Neuronal stem cell (in vitro differentiated cells): ENCODE measurements at regions not wholly inside any gene's neighbourhood (a gene's known extent, or its start where the extent isn't known, plus 50 kb on each side); places are given as distances from the start of the nearest gene placed in this dataset.

Experiments used
- DNase-seq: peaks from one replicate; pipeline ENCODE4 v3.0.0-alpha.2; 2013; ENCODE audit warnings: low spot score
- H2AFZ ChIP-seq: one replicate; pipeline ENCODE4 v1.6.1; 2013; ENCODE audit warnings: mild to moderate bottlenecking, low read length, inconsistent platforms
- H2AK5ac ChIP-seq: 2 replicates; pipeline ENCODE4 v1.6.1; 2013; ENCODE audit warnings: low read depth, mild to moderate bottlenecking, inconsistent platforms, low read length, moderate library complexity, mixed read lengths
- H2BK120ac ChIP-seq: 2 replicates; pipeline ENCODE4 v1.6.1; 2013; ENCODE audit warnings: low read depth, mild to moderate bottlenecking, inconsistent platforms, low read length, moderate library complexity, mixed read lengths
- H2BK12ac ChIP-seq: one replicate; pipeline ENCODE4 v1.6.1; 2013; ENCODE audit warnings: low read length, inconsistent platforms
- H2BK15ac ChIP-seq: 2 replicates; pipeline ENCODE4 v1.6.1; 2013; ENCODE audit warnings: mild to moderate bottlenecking, low read length, inconsistent platforms, mixed read lengths
- H2BK5ac ChIP-seq: one replicate; pipeline ENCODE4 v1.6.1; 2013; ENCODE audit warnings: inconsistent platforms, mild to moderate bottlenecking, low read length, moderate library complexity
- H3K14ac ChIP-seq: one replicate; pipeline ENCODE4 v1.6.1; 2013; ENCODE audit warnings: low read length, inconsistent platforms
- H3K18ac ChIP-seq: 2 replicates; pipeline ENCODE4 v1.6.1; 2013; ENCODE audit warnings: low read length, inconsistent platforms
- H3K23ac ChIP-seq: 2 replicates; pipeline ENCODE4 v1.6.1; 2013; ENCODE audit warnings: low read depth, mild to moderate bottlenecking, mixed read lengths, low read length, inconsistent platforms; ENCODE audit not compliant: poor library complexity
- H3K27ac ChIP-seq: replicated peaks from 3 replicates; pipeline ENCODE4 v1.5.1; 2013; ENCODE audit warnings: low read length, inconsistent platforms
- H3K27me3 ChIP-seq, 3 experiments: 2 replicates each; pipeline ENCODE4 v1.6.1; 2013; ENCODE audit warnings: low read length in 3 of 3, mild to moderate bottlenecking in 2 of 3, inconsistent platforms in 1 of 3, low read depth in 1 of 3, mixed read lengths in 1 of 3, moderate library complexity in 1 of 3; ENCODE audit not compliant: control insufficient read depth in 3 of 3, insufficient read depth in 3 of 3
- H3K36me3 ChIP-seq, 2 donors: replicated peaks in 1 of 2; 2 replicates each; pipeline ENCODE4 v1.6.1; 2013; ENCODE audit warnings: low read length in 2 of 2; ENCODE audit not compliant: control insufficient read depth in 2 of 2, insufficient read depth in 2 of 2
- H3K4ac ChIP-seq: 2 replicates; pipeline ENCODE4 v1.6.1; 2013; ENCODE audit warnings: inconsistent platforms, mild to moderate bottlenecking, low read length, moderate library complexity
- H3K4me1 ChIP-seq, 2 donors: 1 replicate in 1 of 2; 2 replicates in 1 of 2; pipeline ENCODE4 v1.6.1; 2013; ENCODE audit warnings: low read length in 2 of 2, low read depth in 1 of 2; ENCODE audit not compliant: control insufficient read depth in 2 of 2, insufficient read depth in 1 of 2
- H3K4me2 ChIP-seq: one replicate; pipeline ENCODE4 v1.6.1; 2013; ENCODE audit warnings: mild to moderate bottlenecking, low read length, inconsistent platforms; ENCODE audit not compliant: insufficient read depth, poor library complexity, severe bottlenecking
- H3K4me3 ChIP-seq, 2 donors: 2 replicates each; pipeline ENCODE4 v1.5.1; 2013; ENCODE audit warnings: low read length in 2 of 2, mild to moderate bottlenecking in 2 of 2, inconsistent platforms in 1 of 2, moderate library complexity in 1 of 2
- H3K79me1 ChIP-seq: one replicate; pipeline ENCODE4 v1.6.1; 2013; ENCODE audit warnings: low read depth, mild to moderate bottlenecking, inconsistent platforms, low read length, moderate library complexity
- H3K9ac ChIP-seq: one replicate; pipeline ENCODE4 v1.6.1; 2013; ENCODE audit warnings: mild to moderate bottlenecking, low read depth, low read length, inconsistent platforms; ENCODE audit not compliant: poor library complexity
- H3K9me3 ChIP-seq, 2 donors: replicated peaks in 1 of 2; 2 replicates each; pipeline versions ENCODE3 to v1.6.1; 2013; ENCODE audit warnings: low read length in 2 of 2, mild to moderate bottlenecking in 2 of 2, inconsistent platforms in 1 of 2, low read depth in 1 of 2, mixed read lengths in 1 of 2, moderate library complexity in 1 of 2; ENCODE audit not compliant: control insufficient read depth in 2 of 2, insufficient read depth in 1 of 2
- H4K8ac ChIP-seq: one replicate; pipeline ENCODE4 v1.6.1; 2013; ENCODE audit warnings: low read depth, mild to moderate bottlenecking, inconsistent platforms, low read length, moderate library complexity
- H4K91ac ChIP-seq: one replicate; pipeline ENCODE4 v1.6.1; 2013; ENCODE audit warnings: low read length, low read depth, mild to moderate bottlenecking, inconsistent platforms; ENCODE audit not compliant: poor library complexity
- WGBS, 2 donors: extraction: QIAGEN DNeasy Blood & Tissue Kit; methylation state at CpG; one replicate each; pipeline ENCODE4 v1.1.7; 2013; ENCODE audit warnings: missing lambda C conversion rate in 2 of 2, mixed read lengths in 1 of 2; ENCODE audit not compliant: insufficient read length in 2 of 2, insufficient replicate concordance in 1 of 2; ENCODE audit errors: extremely low coverage in 2 of 2; 5-methylcytosine and 5-hydroxymethylcytosine counted together

- Histone ChIP-seq H3K4ac (no peak overlapping the region), H3K79me1 (no peaks in the 10 kb centered on the region), H3K23ac (no peak overlapping the region), H2AFZ (no peak overlapping the region), H2BK12ac (no peak overlapping the region), H3K18ac (no peak overlapping the region), H3K9ac (no peak overlapping the region), H3K9me3 (no peaks in the 10 kb centered on the region), H2BK5ac (no peak overlapping the region), H3K4me2 (no peak overlapping the region), H3K36me3 (no peaks in the 10 kb centered on the region), H4K8ac (no peak overlapping the region), H2AK5ac (no peak overlapping the region), H3K27me3 (no peaks in the 10 kb centered on the region), H3K14ac (no peak overlapping the region), H3K27ac (no peak overlapping the region), H2BK120ac (no peak overlapping the region), H2BK15ac (no peak overlapping the region), H3K4me1 (peaks cover 6 to 14% of the 10 kb centered on the region in 2 donors), H3K4me3 (no peak overlapping the region), H4K91ac (no peak overlapping the region)
- DNase-seq = no peak
- no CpG with 5 or more reads among the region's 4 CpGs for whole genome bisulfite sequencing, 2 donors
These were observed 68.9 kb upstream of the NR2F2 start for GRCh38 chr15:96261575-96262034.

- WGBS, 2 donors = no CpG with 5 or more reads among the region's 4 CpGs
These were observed 68.4 kb upstream of the NR2F2 start for GRCh38 chr15:96262097-96262496.

GRCh38 chr15:96262549-96263489 is 67.7 kb upstream of the NR2F2 start:
- Histone ChIP-seq H3K18ac (no peak overlapping the region), H3K9ac (no peak overlapping the region), H2BK12ac (no peak overlapping the region), H3K27ac (no peak overlapping the region), H3K4me3 (no peak overlapping the region), H2BK120ac (no peak overlapping the region), H3K27me3 (no peaks in the 10 kb centered on the region), H2BK5ac (no peak overlapping the region), H3K79me1 (no peaks in the 10 kb centered on the region), H4K91ac (no peak overlapping the region), H3K4me2 (no peak overlapping the region), H2AK5ac (no peak overlapping the region), H3K9me3 (no peaks in the 10 kb centered on the region), H3K4ac (no peak overlapping the region), H4K8ac (no peak overlapping the region), H3K14ac (no peak overlapping the region), H3K23ac (no peak overlapping the region), H3K4me1 (peaks cover 6 to 14% of the 10 kb centered on the region in 2 donors), H3K36me3 (peaks cover 0 to 6% of the 10 kb centered on the region in 2 donors), H2AFZ (no peak overlapping the region), H2BK15ac (no peak overlapping the region)
- WGBS, 2 donors = no CpG with 5 or more reads among the region's 10 CpGs
- DNase-seq = no peak

More at GRCh38 chr15:96262097-96262496, 68.4 kb upstream of the NR2F2 start:
- Histone ChIP-seq H2BK15ac (no peak overlapping the region), H2BK120ac (no peak overlapping the region), H3K27me3 (no peaks in the 10 kb centered on the region), H3K4me3 (no peak overlapping the region), H4K91ac (no peak overlapping the region), H2BK12ac (no peak overlapping the region), H3K4me2 (no peak overlapping the region), H3K14ac (no peak overlapping the region), H3K18ac (no peak overlapping the region), H2AFZ (no peak overlapping the region), H3K4me1 (peaks cover 6 to 14% of the 10 kb centered on the region in 2 donors), H3K23ac (no peak overlapping the region), H2AK5ac (no peak overlapping the region), H3K27ac (no peak overlapping the region), H3K9me3 (no peaks in the 10 kb centered on the region), H3K36me3 (no peaks in the 10 kb centered on the region), H3K9ac (no peak overlapping the region), H4K8ac (no peak overlapping the region), H3K4ac (no peak overlapping the region), H3K79me1 (no peaks in the 10 kb centered on the region), H2BK5ac (no peak overlapping the region)
- no peak for DNase-seq

- Histone ChIP-seq H3K79me1 (no peaks in the 10 kb centered on the region), H3K36me3 (peaks cover 0 to 18% of the 10 kb centered on the region in 2 donors), H2BK12ac (no peak overlapping the region), H3K4me1 (peaks cover 11 to 14% of the 10 kb centered on the region in 2 donors), H2AFZ (no peak overlapping the region), H3K9ac (no peak overlapping the region), H2BK15ac (no peak overlapping the region), H3K27me3 (no peaks in the 10 kb centered on the region), H3K9me3 (no peaks in the 10 kb centered on the region), H3K4ac (no peak overlapping the region), H3K4me2 (no peak overlapping the region), H4K91ac (no peak overlapping the region), H3K14ac (no peak overlapping the region), H3K27ac (no peak overlapping the region), H2AK5ac (no peak overlapping the region), H3K23ac (no peak overlapping the region), H3K18ac (no peak overlapping the region), H3K4me3 (no peak overlapping the region), H2BK5ac (no peak overlapping the region), H4K8ac (no peak overlapping the region), H2BK120ac (no peak overlapping the region)
- DNase-seq = no peak
- WGBS, 2 donors = no CpG with 5 or more reads among the region's 1 CpG
These were observed 66.1 kb upstream of the NR2F2 start for GRCh38 chr15:96264351-96264798.
